IPS-NIHi7 (cell line): ENCODE measurements at regions not wholly inside any gene's neighbourhood (a gene's known extent, or its start where the extent isn't known, plus 50 kb on each side); places are given as distances from the start of the nearest gene placed in this dataset.

ENCODE experiments used
- DNase-seq: peaks from one replicate; pipeline ENCODE4 v3.0.0; 2012; ENCODE audit warnings: mixed read lengths; ENCODE audit errors: extremely low spot score

- DNase-seq: no peak
Measured at GRCh38 chr14:38901791-38902190, 201.2 kb downstream of the SEC23A start.

GRCh38 chr14:38900887-38901286 is 202.1 kb downstream of the SEC23A start:
- DNase-seq: no peak

GRCh38 chr14:38887696-38888095 is 215.3 kb downstream of the SEC23A start:
- DNase-seq: no peak

GRCh38 chr14:38884109-38884508 is 218.9 kb downstream of the SEC23A start:
- DNase-seq: no peak

GRCh38 chr14:38883127-38883526 is 219.9 kb downstream of the SEC23A start:
- DNase-seq: no peak

- no peak for DNase-seq
Measured at GRCh38 chr14:38882533-38882932, 220.5 kb downstream of the SEC23A start.

- no peak for DNase-seq
Measured at GRCh38 chr14:38880643-38881524, 222.2 kb downstream of the SEC23A start.

- no peak for DNase-seq
Measured at GRCh38 chr14:38877744-38878388, 225.2 kb downstream of the SEC23A start.

- DNase-seq: no peak
Measured at GRCh38 chr14:38874721-38875120, 228.3 kb downstream of the SEC23A start.

GRCh38 chr14:38873941-38874612 is 229.0 kb downstream of the SEC23A start:
- no peak for DNase-seq

GRCh38 chr14:38870296-38870836 is 232.7 kb downstream of the SEC23A start:
- no peak for DNase-seq

- DNase-seq: no peak
Measured at GRCh38 chr14:38868399-38869290, 234.4 kb downstream of the SEC23A start.

- DNase-seq: peak; percentile 74
Measured at GRCh38 chr14:38867561-38868150, 235.4 kb downstream of the SEC23A start.

- DNase-seq: no peak
Measured at GRCh38 chr14:38866461-38866860, 236.6 kb downstream of the SEC23A start.

- no peak for DNase-seq
Measured at GRCh38 chr14:38862366-38862765, 240.7 kb downstream of the SEC23A start.

- no peak for DNase-seq
Measured at GRCh38 chr14:38860530-38860929, 242.5 kb downstream of the SEC23A start.

- DNase-seq: no peak
Measured at GRCh38 chr14:38856798-38857197, 246.2 kb downstream of the SEC23A start.

GRCh38 chr14:38855513-38855912 is 247.5 kb downstream of the SEC23A start:
- DNase-seq: no peak

- no peak for DNase-seq
Measured at GRCh38 chr14:38851111-38851510, 251.9 kb downstream of the SEC23A start.

GRCh38 chr14:38850664-38851063 is 252.4 kb downstream of the SEC23A start:
- no peak for DNase-seq
